DMS79 treated with DMSO at 0.1 percent for 48 hours (cell line): ENCODE measurements at regions not wholly inside any gene's neighbourhood (a gene's known extent, or its start where the extent isn't known, plus 50 kb on each side); places are given as distances from the start of the nearest gene placed in this dataset.
A peak's percentile ranks its signal among the peaks of the same experiment; 100 is the strongest.
"Not testable (repeated sequence)": the region's sequence is repeated elsewhere in the genome, so short reads cannot be mapped to it uniquely, and the experiment has no call there.

ENCODE experiments used
- DNase-seq: peaks from one replicate; lab custom pipeline; 2025; lab: John Stamatoyannopoulos, UW

GRCh38 chr1:245102149-245102548 is 52.6 kb upstream of the KIF26B start:
- not testable (repeated sequence) for DNase-seq

- DNase-seq: no peak
Measured at GRCh38 chr1:245099401-245099800, 55.4 kb upstream of the KIF26B start.

- DNase-seq: no peak
Measured at GRCh38 chr1:245098924-245099323, 55.9 kb upstream of the KIF26B start.

DNA sequence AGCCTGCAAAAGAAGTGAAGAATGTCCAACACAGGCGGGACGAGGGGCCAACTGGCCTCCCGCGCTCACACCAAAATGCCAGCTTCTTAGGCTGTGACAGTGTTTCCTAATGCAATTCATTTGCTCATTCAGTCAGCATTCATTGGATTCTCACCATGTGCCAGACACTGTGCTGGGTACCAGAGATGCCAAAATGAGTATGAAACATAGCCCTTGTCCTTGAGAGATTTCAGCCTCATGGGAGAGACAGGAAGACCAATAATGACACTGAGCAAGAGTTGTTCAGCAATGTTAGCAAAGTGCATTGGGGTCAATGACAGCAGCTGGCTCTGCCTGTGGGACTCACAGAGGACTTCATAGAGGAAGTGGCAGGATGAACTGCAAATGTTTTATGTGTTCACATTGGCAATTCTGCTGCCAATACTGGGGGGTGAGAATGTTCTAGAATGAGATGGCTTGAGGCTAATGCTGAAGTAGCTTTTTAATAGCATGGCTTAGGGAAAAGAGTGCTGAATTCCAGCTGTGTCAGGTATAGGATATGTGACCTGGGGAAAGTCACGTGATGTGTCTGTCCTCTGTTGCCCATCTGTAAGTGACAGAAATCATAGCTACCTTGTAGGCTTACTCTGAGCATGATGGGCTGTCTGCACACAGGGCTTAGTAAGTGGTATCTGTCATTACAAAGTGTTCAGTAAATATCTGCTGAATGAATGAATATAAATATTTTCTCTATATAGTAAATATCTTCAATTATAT is 58.3 kb upstream of the KIF26B start:
- no peak for DNase-seq

- DNase-seq: no peak
Measured at GRCh38 chr1:245095903-245096302, 58.9 kb upstream of the KIF26B start.

GRCh38 chr1:245094954-245095353 is 59.8 kb upstream of the KIF26B start:
- no peak for DNase-seq

DNA sequence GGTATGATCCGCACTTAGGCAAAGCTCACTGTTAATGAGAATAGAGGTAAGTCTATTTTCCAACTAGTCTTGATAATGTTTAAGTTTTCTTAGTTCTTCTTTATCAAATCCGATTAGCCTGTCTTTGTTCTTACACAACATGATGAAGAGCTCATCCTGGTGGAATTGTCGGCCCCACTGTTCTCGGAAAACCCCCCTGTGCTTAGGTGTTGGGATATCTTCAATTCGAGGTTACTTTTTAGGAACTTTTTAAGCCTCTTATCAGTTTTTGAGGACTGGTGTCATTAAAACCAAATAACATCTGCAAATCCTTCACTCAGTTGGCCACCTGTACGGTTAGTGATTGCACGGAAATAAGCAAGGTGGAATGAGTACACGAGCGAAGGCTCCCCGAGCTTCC is 60.7 kb upstream of the KIF26B start:
- DNase-seq: no peak

- DNase-seq: no peak
Measured at GRCh38 chr1:245092638-245092976, 62.2 kb upstream of the KIF26B start.

DNA sequence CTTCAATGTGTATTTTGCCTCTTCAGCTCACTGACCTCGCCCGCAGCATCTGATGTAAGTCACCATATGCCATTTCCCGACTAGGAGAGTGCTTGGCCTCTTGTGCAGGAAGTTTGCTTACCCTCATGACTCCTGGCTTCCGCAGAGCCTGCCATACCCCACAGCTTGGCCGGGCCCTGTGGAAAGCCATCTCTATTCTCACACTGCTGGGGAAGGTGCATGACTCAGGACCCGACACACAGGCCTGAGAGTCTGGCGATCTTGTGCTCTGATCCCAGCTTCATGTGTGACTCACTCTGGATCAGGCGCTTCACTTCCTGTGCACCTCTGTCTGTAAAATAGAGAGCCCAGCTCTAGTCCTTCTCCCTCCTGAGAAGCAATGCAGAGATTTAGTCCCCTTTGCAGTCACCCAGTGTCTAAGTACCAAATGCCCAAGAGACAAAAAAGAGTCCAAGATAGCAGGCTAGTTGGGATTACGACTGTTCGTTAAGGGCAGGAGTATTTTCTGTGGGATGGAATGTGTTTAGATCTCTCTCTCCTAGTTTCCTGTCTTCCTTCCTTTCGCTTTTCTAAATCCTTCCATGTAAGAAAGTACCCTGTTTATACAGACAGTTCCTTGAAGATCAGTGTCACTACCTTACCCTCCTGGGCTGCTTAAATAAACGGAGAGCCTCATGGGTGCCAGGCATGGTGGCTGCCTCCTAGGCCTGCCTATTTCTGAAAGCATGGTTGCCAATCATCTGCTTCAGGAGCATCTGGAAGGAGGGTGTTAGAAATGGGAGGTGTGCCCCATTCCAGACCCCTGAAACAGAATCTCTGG is 62.8 kb upstream of the KIF26B start:
- DNase-seq: no peak

- DNase-seq: no peak
Measured at GRCh38 chr1:245091171-245091621, 63.6 kb upstream of the KIF26B start.

DNA sequence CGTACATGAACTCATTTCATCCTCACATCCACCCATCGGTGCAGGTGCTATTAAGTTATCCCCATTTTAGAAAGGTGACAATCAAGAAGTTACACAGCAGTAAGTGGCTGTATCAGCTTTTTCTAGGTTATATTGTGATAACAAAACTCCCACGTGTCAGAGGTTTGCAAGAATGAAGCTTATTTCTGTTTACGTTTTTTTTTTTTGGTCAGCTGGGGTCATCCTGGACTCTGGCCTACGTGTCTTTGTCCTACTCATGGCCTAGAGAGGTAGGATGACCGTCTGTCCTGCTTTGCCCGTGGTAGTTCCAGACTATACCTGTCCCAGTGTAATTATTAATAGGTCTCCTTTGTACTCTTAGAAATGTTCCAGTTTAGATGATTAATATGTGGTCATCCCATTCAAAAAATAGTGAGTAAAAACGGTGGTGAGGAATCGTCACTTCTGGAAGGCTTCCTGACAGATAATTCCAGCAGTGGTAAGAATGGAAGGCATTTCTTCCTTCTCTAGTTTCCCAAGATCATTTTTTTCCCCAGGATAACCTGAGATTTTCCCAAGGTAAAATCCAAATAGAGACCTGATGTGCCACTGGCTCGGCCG is 64.2 kb upstream of the KIF26B start:
- no peak for DNase-seq

DNA sequence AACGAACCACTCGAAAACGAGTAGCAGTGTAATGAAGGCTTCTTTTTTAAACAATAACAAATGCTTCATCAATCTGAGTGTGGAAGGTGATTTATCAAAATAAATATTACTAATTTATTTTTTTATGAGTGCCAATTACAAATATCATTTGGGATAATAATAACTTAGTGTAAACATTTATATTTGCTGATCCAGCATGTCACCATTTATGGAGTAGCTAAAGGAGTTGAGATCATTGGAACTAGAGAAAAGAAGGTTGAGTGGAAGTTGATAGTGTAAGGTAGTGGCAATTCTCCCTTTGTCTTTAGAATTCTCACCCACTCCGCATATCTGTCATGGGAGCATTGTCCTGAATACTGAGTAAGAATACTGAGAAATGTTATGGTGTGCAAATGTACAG is 67.1 kb upstream of the KIF26B start:
- DNase-seq: no peak

GRCh38 chr1:245086389-245086969 is 68.3 kb upstream of the KIF26B start:
- DNase-seq: no peak

DNA sequence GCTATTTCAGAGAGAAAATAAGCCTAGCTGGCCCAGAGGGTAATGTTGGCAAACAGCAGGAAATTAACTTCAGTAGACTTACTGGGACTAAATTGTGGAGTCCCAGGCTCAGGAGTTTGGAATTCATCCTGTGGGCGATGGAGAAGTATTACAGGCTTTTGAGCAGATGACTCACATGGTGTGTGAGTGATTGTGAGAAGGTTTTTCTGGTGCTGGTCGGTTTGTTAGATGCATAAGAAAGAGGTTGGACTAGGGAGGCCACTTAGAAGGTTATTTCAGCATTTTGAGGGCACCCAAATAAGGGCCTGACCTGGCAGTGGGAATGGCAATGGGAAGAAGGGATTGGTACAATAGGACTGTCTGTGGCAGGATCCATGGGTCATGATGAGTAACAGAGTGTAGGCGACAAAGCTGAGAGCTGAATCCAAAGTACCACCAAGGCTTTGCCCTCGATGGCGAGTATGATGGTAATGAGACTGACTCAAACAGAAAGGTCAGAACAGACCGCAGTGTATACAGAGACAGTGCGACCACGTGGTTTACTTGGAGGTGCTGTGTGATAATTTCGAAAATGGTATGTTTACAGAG is 69.2 kb upstream of the KIF26B start:
- DNase-seq: no peak

DNA sequence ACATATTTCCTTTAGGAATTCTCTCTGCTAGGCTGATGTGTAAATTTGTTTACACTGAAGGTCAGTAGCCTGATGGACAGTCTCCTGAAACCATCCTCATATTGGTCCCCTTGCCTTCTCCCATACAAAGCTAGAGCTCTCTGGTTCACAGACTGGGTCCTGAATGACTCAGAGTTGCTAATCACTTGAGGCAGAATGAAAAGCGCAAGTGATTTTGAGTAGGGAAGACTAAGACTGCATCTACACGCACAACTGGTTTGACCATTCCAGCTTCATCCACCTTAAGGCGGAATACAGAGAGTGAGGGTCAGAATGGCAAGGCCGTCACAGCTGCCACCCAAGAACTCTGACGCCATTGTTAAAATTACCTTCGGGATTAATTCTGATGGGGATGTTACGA is 70.2 kb upstream of the KIF26B start:
- no peak for DNase-seq

DNA sequence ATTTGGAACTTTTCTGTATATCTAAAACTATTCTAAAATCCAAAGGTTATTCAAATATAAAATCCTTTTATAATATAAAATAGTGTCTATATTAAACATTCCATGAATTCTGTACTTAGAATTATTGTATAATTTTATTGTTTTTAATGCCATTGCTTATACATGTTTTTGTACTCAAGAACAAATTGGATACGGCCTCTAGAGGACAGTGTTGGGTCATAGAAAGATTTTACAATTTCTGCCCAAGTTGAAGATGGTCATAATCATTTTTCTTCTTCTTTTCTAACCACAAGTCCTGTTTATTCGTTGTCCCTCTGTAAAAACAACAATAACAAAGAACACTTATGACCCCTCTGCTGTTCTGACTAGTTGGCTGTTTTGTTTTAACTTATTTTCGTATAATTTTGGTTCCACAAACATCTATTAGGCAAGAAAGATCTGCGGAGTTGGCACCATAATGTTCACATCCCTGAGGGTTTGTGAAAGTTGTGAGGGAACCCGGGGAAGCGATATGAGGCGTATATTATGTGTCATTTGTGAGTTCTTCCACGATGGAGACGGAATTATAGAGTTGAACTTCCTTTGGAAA is 75.7 kb upstream of the KIF26B start:
- no peak for DNase-seq

DNA sequence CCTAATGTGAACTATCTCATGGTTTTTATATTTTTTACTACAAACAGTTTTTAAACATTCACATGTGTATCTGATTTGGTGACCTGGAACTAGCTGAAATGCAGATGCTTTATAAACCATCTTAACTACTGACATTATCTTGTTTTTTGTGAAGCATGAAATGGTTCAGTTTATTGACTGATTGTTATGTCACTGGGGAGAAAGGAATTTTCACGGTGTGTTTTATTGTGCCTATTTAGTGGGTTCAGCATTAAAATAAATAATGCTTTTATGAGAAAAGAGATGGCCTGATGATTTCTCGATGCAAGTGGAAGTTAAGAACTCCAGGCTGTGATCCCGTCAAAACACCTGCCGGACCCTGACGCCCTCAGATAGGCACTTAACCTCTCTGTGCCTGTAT is 79.9 kb upstream of the KIF26B start:
- no peak for DNase-seq

DNA sequence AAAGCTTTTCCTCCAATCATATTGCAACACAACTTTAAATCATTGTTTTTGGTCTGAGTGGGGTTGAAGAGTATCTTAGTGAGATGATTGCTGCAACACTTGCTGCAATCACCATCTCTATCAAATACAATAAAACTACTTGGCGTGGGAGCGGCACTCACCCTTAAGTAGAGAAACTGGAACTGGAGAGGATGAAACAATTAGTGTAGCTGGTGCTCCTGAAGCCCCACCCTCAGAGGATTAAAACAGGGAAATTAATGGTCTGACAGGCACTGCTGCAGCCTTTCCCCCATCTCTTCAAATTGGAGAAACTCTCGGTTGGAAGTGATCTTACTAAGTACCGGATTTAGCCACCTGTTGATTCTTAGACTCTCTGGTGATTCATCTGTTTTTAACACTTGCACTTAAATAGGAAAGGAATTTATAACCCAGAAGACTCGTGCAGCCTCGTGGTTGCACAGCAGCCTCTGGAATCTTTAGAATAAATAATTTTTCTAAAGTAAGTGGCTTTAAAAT is 80.5 kb upstream of the KIF26B start:
- peak; percentile 71 for DNase-seq

GRCh38 chr1:245070836-245071615 is 83.8 kb upstream of the KIF26B start:
- DNase-seq: no peak

GRCh38 chr1:245067257-245067656 is 87.5 kb upstream of the KIF26B start:
- DNase-seq: no peak

GRCh38 chr1:245062741-245063305 is 92.0 kb upstream of the KIF26B start:
- no peak for DNase-seq
